ENCODE measurements at regions not wholly inside any gene's neighbourhood (a gene's known extent, or its start where the extent isn't known, plus 50 kb on each side); places are given as distances from the start of the nearest gene placed in this dataset.
"Not testable (repeated sequence)": the region's sequence is repeated elsewhere in the genome, so short reads cannot be mapped to it uniquely, and the experiment has no call there.

DNA sequence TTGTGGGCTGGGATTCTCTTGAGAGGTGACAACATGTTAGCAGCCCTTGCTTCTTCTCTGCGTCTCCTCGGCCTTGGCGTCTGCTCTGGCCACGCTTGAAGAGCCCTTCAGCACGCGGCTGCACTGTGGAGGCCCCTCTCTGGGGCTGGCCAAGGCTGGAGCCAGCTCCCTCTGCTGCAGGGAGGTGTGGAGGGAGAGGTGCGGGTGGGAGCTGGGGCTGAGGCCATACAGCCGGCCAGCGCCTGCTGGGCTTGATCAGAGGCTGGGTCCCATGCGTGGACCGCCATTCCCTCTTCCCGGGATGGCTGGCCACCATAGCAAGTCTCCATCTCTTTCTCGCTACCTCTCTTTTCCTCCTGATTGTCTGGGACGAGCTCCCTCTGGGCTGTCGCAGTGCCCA, 539.0 kb downstream of the PCDH7 start:
- no peak for DNase-seq
- WGBS, 2 experiments (ENCODE audit: low coverage in 1 of 2, low lambda C conversion rate in 2 of 2, missing lambda C conversion rate in 2 of 2): 55 to 56% methylated on average over 13 to 15 of the region's 15 CpGs
- Histone ChIP-seq H2AFZ (no peak overlapping the region), H3K36me3 (ENCODE audit: low read depth) (no peaks in the 10 kb centered on the region), H4K20me1 (ENCODE audit: insufficient read depth) (no peaks in the 10 kb centered on the region), H3K79me2 (ENCODE audit: insufficient read depth) (no peaks in the 10 kb centered on the region), H3K9me2 (ENCODE audit: insufficient read depth) (no peaks in the 10 kb centered on the region), H3K4me1 (ENCODE audit: insufficient read depth) (no peaks in the 10 kb centered on the region), H3K4me3 (no peak overlapping the region), H3K4me2 (ENCODE audit: unreplicated experiment) (no peak overlapping the region), H3F3A (ENCODE audit: insufficient read depth) (no peaks in the 10 kb centered on the region), H3K9me3 (ENCODE audit: low read depth) (no peaks in the 10 kb centered on the region), H3K27me3 (replicated peaks; ENCODE audit: insufficient read depth) (no peaks in the 10 kb centered on the region), H3K9ac (no peak overlapping the region), H3K27ac (no peak overlapping the region)
- in situ Hi-C loops (cut with MboI): no loop called here
- no peak for TF ChIP-seq EZH2phosphoT487 (IDR thresholded peaks at IDR 0.05; ENCODE audit: insufficient read depth, low read depth)

DNA sequence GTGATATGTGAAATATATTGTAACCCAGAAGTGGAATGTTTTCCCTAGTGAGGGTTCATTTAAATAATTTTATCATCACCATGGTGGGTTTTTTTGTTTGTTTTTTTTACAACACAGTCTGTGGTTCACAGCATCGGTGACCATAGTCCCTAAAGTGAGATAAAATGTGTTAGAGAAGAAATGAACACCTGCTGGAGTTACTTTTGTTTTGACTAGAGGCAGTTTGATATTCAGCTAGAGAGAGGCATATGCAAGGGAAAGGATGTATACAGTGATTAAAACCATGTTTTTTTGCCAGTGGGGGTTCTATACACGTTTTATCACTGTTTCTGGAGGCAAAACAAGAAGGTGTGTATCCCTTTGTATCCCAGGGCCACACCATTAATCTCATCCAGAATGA, 541.5 kb downstream of the PCDH7 start:
- TF ChIP-seq EZH2 (IDR thresholded peaks at IDR 0.05; ENCODE audit: insufficient read depth, poor library complexity, severe bottlenecking): no peak
- no peak for TF ChIP-seq EZH2phosphoT487 (IDR thresholded peaks at IDR 0.05; ENCODE audit: insufficient read depth, low read depth)
- Histone ChIP-seq H3K79me2 (ENCODE audit: insufficient read depth) (no peaks in the 10 kb centered on the region), H3K27ac (no peak overlapping the region), H2AFZ (no peak overlapping the region), H3F3A (ENCODE audit: insufficient read depth) (no peaks in the 10 kb centered on the region), H4K20me1 (ENCODE audit: insufficient read depth) (no peaks in the 10 kb centered on the region), H3K9me2 (ENCODE audit: insufficient read depth) (no peaks in the 10 kb centered on the region), H3K4me3 (no peak overlapping the region), H3K4me1 (ENCODE audit: insufficient read depth) (no peaks in the 10 kb centered on the region), H3K9ac (no peak overlapping the region), H3K36me3 (ENCODE audit: low read depth) (no peaks in the 10 kb centered on the region), H3K4me2 (ENCODE audit: unreplicated experiment) (no peak overlapping the region), H3K9me3 (ENCODE audit: low read depth) (peaks cover 4% of the 10 kb centered on the region), H3K27me3 (replicated peaks; ENCODE audit: insufficient read depth) (no peaks in the 10 kb centered on the region)
- DNase-seq: no peak
- 0 to 3% methylated on average over 2 of the region's 2 CpGs for WGBS, 2 experiments (ENCODE audit: low coverage in 1 of 2, low lambda C conversion rate in 2 of 2, missing lambda C conversion rate in 2 of 2)
- in situ Hi-C loops (cut with MboI): no loop called here

DNA sequence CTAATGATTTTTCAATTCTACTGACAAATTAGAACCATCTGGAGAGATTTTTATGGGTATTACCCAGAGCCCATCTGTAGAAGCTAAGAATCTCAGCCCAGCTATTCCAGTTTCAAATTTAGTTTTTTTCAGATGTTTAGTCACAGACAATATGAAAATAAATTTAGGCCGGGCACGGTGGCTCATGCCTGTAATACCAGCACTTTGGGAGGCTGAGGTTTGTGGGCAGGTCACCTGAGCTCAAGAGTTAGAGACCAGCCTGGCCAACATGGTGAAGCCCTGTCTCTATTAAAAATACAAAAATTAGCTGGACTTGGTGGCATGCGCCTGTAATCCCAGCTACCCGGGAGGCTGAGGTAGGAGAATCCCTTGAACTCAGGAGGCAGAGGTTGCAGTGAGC, 545.9 kb downstream of the PCDH7 start:
- H3K27ac ChIP-seq; DNase-seq; H3F3A ChIP-seq (ENCODE audit: insufficient read depth); H3K4me1 ChIP-seq (ENCODE audit: insufficient read depth); H3K9me3 ChIP-seq (ENCODE audit: low read depth); H3K4me3 ChIP-seq; H3K27me3 ChIP-seq (replicated peaks; ENCODE audit: insufficient read depth); in situ Hi-C loops (cut with MboI); H3K79me2 ChIP-seq (ENCODE audit: insufficient read depth); H3K9me2 ChIP-seq (ENCODE audit: insufficient read depth); H3K4me2 ChIP-seq (ENCODE audit: unreplicated experiment); H2AFZ ChIP-seq; H3K9ac ChIP-seq; H3K36me3 ChIP-seq (ENCODE audit: low read depth); H4K20me1 ChIP-seq (ENCODE audit: insufficient read depth): not testable (repeated sequence)
- 11 to 12% methylated on average over 4 of the region's 4 CpGs for WGBS, 2 experiments (ENCODE audit: low coverage in 1 of 2, low lambda C conversion rate in 2 of 2, missing lambda C conversion rate in 2 of 2)

DNA sequence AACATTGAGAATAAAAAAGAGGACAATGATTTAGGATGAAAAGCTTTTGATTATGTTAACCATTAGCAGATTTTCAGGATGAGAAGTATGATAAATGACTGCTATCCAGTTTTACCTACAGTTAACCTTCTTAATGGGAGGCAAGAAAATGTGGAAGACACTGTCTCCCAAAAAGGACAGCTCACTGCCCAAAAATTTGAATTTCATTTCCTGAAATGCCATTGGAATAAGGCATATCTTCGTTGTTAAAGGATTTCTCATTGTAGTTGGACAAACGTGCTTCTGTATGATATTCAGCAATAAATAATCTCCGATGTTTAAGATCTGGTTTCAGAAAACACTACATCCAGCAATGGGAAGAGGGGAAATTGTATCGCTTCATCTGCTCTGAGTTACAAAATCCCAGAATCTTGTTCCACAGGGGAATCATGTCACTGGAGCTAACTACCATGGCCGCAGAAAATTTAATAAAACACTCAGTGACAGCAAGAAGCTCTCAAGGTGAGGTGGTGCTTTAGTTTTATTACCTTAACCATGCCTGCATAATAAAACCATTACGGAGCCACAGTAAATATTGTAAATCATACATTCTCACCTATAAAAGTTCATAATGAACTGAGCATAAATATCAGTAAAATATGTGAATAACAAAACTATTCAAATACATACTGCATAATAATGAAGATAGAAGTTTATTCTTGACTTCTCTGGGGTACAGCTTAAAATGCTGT, 552.3 kb downstream of the PCDH7 start:
- Histone ChIP-seq H3K4me3 (no peak overlapping the region), H3K4me1 (ENCODE audit: insufficient read depth) (no peaks in the 10 kb centered on the region), H3K9ac (no peak overlapping the region), H2AFZ (no peak overlapping the region), H4K20me1 (ENCODE audit: insufficient read depth) (no peaks in the 10 kb centered on the region), H3K9me2 (ENCODE audit: insufficient read depth) (no peaks in the 10 kb centered on the region), H3K27ac (no peak overlapping the region), H3K36me3 (ENCODE audit: low read depth) (no peaks in the 10 kb centered on the region), H3K79me2 (ENCODE audit: insufficient read depth) (no peaks in the 10 kb centered on the region), H3K27me3 (replicated peaks; ENCODE audit: insufficient read depth) (no peaks in the 10 kb centered on the region), H3K4me2 (ENCODE audit: unreplicated experiment) (no peak overlapping the region), H3K9me3 (ENCODE audit: low read depth) (no peaks in the 10 kb centered on the region), H3F3A (ENCODE audit: insufficient read depth) (no peaks in the 10 kb centered on the region)
- TF ChIP-seq EZH2 (IDR thresholded peaks at IDR 0.05; ENCODE audit: insufficient read depth, poor library complexity, severe bottlenecking): no peak
- TF ChIP-seq EZH2phosphoT487 (IDR thresholded peaks at IDR 0.05; ENCODE audit: insufficient read depth, low read depth): no peak
- DNase-seq: no peak
- WGBS, 2 experiments (ENCODE audit: low coverage in 1 of 2, low lambda C conversion rate in 2 of 2, missing lambda C conversion rate in 2 of 2): 8 to 12% methylated on average over 6 of the region's 6 CpGs
- in situ Hi-C loops (cut with MboI): no loop called here

DNA sequence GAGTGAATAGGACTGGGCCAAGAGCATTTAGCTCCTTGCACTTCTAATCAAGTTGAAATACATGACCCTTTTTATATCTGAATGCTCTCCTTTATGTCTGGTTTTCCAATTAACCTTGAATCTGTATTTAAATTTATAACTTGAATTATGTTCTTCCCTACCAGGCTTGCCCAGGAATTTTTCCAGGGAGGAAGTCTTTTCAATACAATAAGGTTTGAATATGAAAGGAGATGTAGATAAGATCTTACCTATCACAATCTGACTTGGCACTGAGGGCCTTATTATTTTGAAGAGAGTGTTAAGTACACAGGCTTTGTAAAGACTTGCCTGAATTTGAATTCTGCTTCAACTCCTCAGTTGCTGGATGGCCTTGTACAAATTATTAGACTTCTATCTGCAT, 555.7 kb downstream of the PCDH7 start:
- no peaks in the 10 kb centered on the region for H3F3A ChIP-seq (ENCODE audit: insufficient read depth)
- no peak overlapping the region for H3K4me3 ChIP-seq
- TF ChIP-seq EZH2phosphoT487 (IDR thresholded peaks at IDR 0.05; ENCODE audit: insufficient read depth, low read depth) (no peak), EZH2 (IDR thresholded peaks at IDR 0.05; ENCODE audit: insufficient read depth, poor library complexity, severe bottlenecking) (no peak)
- H3K9me3 ChIP-seq (ENCODE audit: low read depth): no peaks in the 10 kb centered on the region
- no peak overlapping the region for H3K9ac ChIP-seq
- H3K79me2 ChIP-seq (ENCODE audit: insufficient read depth): no peaks in the 10 kb centered on the region
- no peak overlapping the region for H2AFZ ChIP-seq
- H3K4me2 ChIP-seq (ENCODE audit: unreplicated experiment): no peak overlapping the region
- H3K4me1 ChIP-seq (ENCODE audit: insufficient read depth): no peaks in the 10 kb centered on the region
- no peaks in the 10 kb centered on the region for H3K36me3 ChIP-seq (ENCODE audit: low read depth)
- no peaks in the 10 kb centered on the region for H4K20me1 ChIP-seq (ENCODE audit: insufficient read depth)
- DNase-seq: no peak
- in situ Hi-C loops (cut with MboI): no loop called here
- no peak overlapping the region for H3K27ac ChIP-seq
- H3K27me3 ChIP-seq (replicated peaks; ENCODE audit: insufficient read depth): no peaks in the 10 kb centered on the region
- H3K9me2 ChIP-seq (ENCODE audit: insufficient read depth): no peaks in the 10 kb centered on the region
